Transverse colon (tissue), 4 donors: ENCODE measurements at regions not wholly inside any gene's neighbourhood (a gene's known extent, or its start where the extent isn't known, plus 50 kb on each side); places are given as distances from the start of the nearest gene placed in this dataset.

Source experiments
- DNase-seq: peaks from one replicate; pipeline ENCODE4 v3.0.0-alpha.2; 2019
- H3K27ac ChIP-seq, 4 donors: fragments of 200-600 bp; sonication (generic); 2 replicates each; pipeline ENCODE4 v1.5.1; 2016 to 2018; ENCODE audit warnings: inconsistent platforms in 4 of 4
- H3K27me3 ChIP-seq: fragments of 200-600 bp; sonication (generic); 2 replicates; pipeline ENCODE4 v1.5.1; 2017; ENCODE audit warnings: inconsistent platforms
- H3K36me3 ChIP-seq, 4 donors: fragments of 200-600 bp; sonication (generic); 2 replicates each; pipeline ENCODE4 v1.5.1; 2017 to 2019; ENCODE audit warnings: inconsistent platforms in 4 of 4
- H3K4me1 ChIP-seq, 4 donors: fragments of 200-600 bp; sonication (generic); 2 replicates each; pipeline ENCODE4 v1.5.1; 2017 to 2020; ENCODE audit warnings: inconsistent platforms in 4 of 4
- H3K4me3 ChIP-seq, 4 donors: fragments of 200-600 bp; sonication (generic); 1 replicate in 1 of 4; 2 replicates in 3 of 4; pipeline versions ENCODE4 v1.5.1 to v1.6.1; 2017 to 2019; ENCODE audit warnings: inconsistent platforms in 4 of 4
- H3K9me3 ChIP-seq, 2 donors: fragments of 200-600 bp; sonication (generic); 2 replicates each; pipeline ENCODE4 v1.5.1; 2017 to 2019; ENCODE audit warnings: inconsistent platforms in 2 of 2
- EP300 ChIP-seq: sonication (generic); formaldehyde crosslinking; IDR thresholded peaks from one replicate; pipeline ENCODE4 v1.6.1; 2017; ENCODE audit warnings: antibody characterized with exemption, low read depth
- POLR2A ChIP-seq: fragments of 450-650 bp; IDR thresholded peaks from one replicate; pipeline ENCODE4 v1.6.1; 2016; ENCODE audit warnings: antibody characterized with exemption, mild to moderate bottlenecking, moderate library complexity
- POLR2AphosphoS5 ChIP-seq, 3 donors: sonication (generic); formaldehyde crosslinking; IDR thresholded peaks; one replicate each; pipeline ENCODE4 v1.6.1; 2016; ENCODE audit warnings: antibody characterized with exemption in 3 of 3
- WGBS, 2 donors: methylation state at CpG; one replicate each; pipeline ENCODE4 v1.1.5; 2018; ENCODE audit warnings: low coverage in 1 of 2; 5-methylcytosine and 5-hydroxymethylcytosine counted together
- in situ Hi-C, 4 donors: fragments of 200-750 bp; cut with MboI; loops; one replicate each; pipeline versions ENCODE4 v1.15.0 to v1.15.1; 2017; ENCODE audit warnings: low sequenced_read_pairs in 3 of 4, low pct_ligation_motif_present in 1 of 4, low pct_unique_long_range_greater_than_20kb in 1 of 4
- intact Hi-C: fragments of 100-400 bp; cut with DNase I; formaldehyde crosslinking; loops from one replicate; pipeline ENCODE4 v1.15.1; 2023; ENCODE audit warnings: low total_unique reads
- TF ChIP-seq, protein P1 (sequence below), 5 experiments: fragments of 200-600 bp in 3 of 5; fragments of 450-650 bp in 2 of 5; sonication (generic) in 3 of 5; IDR thresholded peaks; 1 replicate in 2 of 5; 2 replicates in 3 of 5; pipeline ENCODE4 v1.5.1; 2016 to 2017; ENCODE audit warnings: antibody characterized with exemption in 5 of 5, inconsistent platforms in 3 of 5, mild to moderate bottlenecking in 2 of 5, moderate library complexity in 1 of 5

DNA sequence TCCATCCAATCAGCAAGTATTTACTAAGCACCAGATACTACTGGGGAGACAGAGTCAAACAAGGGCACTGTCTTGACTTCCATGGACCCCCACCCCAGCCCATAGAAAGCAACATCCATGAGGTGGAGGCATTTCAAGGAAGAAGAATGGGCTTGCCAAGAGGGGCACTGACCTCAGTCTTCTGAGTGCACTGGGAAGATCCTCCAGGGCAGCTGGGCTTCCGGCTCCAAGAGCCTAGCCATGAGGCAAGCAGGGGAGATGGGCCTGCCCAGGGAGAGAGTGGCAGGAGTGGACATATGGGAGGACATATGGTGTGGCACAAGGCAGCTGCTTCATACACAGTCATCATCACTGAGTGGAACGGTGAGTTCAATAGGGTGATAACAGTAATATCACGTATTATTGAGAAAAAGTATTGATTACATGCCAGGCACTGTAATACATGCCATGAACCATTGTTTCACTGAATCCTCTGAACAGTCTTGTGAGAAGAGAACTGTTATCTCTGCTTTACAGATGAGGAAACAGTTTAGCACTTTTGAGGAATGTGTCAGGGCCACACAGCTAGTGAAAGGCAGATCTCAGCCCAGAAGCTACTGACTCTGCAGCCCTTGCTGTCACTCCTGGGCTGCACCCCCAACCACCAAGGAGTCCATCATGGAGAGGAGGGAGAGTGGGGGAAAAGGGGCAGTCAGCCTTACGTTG is 331.7 kb upstream of the ZMIZ1 start:
- 43 to 79% methylated on average over 1 to 4 of the region's 4 CpGs for WGBS, 2 donors
- TF ChIP-seq POLR2A, result no peak
- TF ChIP-seq POLR2AphosphoS5 (IDR thresholded peaks at IDR 0.05), result no peak
- TF ChIP-seq EP300, result no peak
- TF ChIP-seq, protein P1, sequence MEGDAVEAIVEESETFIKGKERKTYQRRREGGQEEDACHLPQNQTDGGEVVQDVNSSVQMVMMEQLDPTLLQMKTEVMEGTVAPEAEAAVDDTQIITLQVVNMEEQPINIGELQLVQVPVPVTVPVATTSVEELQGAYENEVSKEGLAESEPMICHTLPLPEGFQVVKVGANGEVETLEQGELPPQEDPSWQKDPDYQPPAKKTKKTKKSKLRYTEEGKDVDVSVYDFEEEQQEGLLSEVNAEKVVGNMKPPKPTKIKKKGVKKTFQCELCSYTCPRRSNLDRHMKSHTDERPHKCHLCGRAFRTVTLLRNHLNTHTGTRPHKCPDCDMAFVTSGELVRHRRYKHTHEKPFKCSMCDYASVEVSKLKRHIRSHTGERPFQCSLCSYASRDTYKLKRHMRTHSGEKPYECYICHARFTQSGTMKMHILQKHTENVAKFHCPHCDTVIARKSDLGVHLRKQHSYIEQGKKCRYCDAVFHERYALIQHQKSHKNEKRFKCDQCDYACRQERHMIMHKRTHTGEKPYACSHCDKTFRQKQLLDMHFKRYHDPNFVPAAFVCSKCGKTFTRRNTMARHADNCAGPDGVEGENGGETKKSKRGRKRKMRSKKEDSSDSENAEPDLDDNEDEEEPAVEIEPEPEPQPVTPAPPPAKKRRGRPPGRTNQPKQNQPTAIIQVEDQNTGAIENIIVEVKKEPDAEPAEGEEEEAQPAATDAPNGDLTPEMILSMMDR (IDR thresholded peaks at IDR 0.05), result no peak
- intact Hi-C loops, result no loop called here
- Histone ChIP-seq H3K36me3 (no peaks in the 10 kb centered on the region), H3K27ac (no peak overlapping the region), H3K27me3 (no peaks in the 10 kb centered on the region), H3K4me1 (peaks cover 0 to 10% (median 0%) of the 10 kb centered on the region in 4 donors), H3K4me3 (no peak overlapping the region), H3K9me3 (no peaks in the 10 kb centered on the region)
- no peak for DNase-seq
- in situ Hi-C loops, result no loop called here

DNA sequence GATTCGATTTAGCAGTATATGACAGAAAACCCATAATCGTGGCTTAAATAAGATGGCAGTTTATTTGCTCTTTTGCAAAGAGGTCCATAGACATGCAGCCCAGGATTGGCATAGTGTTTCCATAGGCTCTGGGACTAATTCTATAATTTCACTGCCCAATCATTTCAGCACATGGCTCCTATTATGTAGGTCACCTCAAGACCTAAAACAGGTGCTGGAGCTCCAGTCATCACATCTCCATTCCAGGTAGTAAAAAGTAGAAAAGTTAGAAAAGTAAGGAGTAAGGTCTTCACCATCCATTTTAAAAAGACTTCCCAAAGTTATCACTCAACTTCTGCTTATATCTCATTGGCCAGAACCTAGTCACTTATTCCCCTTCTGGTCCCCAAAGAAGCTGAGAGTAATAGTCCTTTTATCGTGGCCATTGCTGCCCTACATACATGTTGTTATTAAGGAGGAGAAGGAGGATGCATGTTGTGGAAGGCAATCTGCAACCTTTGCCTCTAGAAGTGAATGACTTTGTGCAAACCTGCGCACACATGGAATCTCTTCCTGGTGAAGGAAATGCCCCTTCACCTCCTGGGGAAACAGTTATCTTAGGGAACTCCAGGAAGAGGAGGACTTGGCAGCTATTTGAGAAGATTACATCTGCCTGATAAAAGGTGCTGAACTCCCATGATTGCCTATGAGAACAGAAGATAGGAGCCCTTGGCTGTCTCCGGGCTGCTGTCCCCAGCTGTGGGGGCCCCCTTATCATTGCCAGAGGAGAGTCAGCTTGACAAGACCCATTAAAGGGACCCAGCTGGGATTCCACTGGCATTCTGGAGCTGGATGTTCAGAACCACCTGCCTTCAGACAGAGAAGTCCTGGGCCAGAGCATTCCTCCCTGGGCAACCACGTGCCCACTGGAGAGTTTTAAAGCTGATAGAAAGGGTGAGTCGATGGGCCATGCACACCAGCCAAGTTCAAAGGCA is 330.6 kb upstream of the ZMIZ1 start:
- in situ Hi-C loops, result no loop called here
- no peak overlapping the region for H3K27ac ChIP-seq
- no peaks in the 10 kb centered on the region for H3K9me3 ChIP-seq
- intact Hi-C loops, result no loop called here
- H3K27me3 ChIP-seq, result no peaks in the 10 kb centered on the region
- 80 to 85% methylated on average over 4 to 7 of the region's 7 CpGs for WGBS, 2 donors
- DNase-seq, result no peak
- no peak for TF ChIP-seq EP300
- TF ChIP-seq, protein P1 (IDR thresholded peaks at IDR 0.05), result no peak
- no peak for TF ChIP-seq POLR2AphosphoS5 (IDR thresholded peaks at IDR 0.05)
- TF ChIP-seq POLR2A, result no peak
- H3K36me3 ChIP-seq, result no peaks in the 10 kb centered on the region
- no peak overlapping the region for H3K4me3 ChIP-seq
- H3K4me1 ChIP-seq, result peaks cover 0 to 20% (median 4%) of the 10 kb centered on the region in 4 donors

DNA sequence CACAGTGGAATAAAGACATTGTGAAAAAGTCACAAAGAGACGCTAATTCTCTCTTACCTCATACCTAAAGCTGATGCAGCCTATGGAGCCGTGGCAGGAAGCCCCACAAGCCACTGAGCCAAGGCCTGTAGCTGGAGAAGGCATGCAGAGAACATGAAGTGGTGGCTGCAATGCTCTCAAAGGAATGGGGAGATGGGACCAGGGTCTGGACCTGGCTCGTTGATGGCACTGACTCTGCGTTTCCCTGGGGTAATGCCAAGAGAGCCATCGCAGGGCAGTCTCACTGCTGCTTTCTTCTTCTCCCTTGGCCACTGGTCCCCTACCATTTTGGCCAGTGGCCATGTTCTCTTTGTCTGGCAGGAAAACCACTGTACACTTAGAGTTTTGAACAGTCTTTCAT is 329.9 kb upstream of the ZMIZ1 start:
- no peak for DNase-seq
- TF ChIP-seq POLR2A (no peak), POLR2AphosphoS5 (IDR thresholded peaks at IDR 0.05) (no peak), EP300 (no peak)
- Histone ChIP-seq H3K4me1 (peaks cover 0 to 24% (median 6%) of the 10 kb centered on the region in 4 donors), H3K4me3 (no peak overlapping the region), H3K27ac (no peak overlapping the region), H3K9me3 (no peaks in the 10 kb centered on the region), H3K27me3 (no peaks in the 10 kb centered on the region), H3K36me3 (no peaks in the 10 kb centered on the region)
- WGBS, 2 donors, result 80 to 86% methylated on average over 1 to 5 of the region's 5 CpGs
- intact Hi-C loops, result no loop called here
- in situ Hi-C loops, result no loop called here

GRCh38 chr10:78739444-78740053 is 329.2 kb upstream of the ZMIZ1 start:
- H3K36me3 ChIP-seq, result no peaks in the 10 kb centered on the region
- TF ChIP-seq EP300 (no peak), POLR2A (no peak), POLR2AphosphoS5 (IDR thresholded peaks at IDR 0.05) (no peak)
- TF ChIP-seq, protein P1 (IDR thresholded peaks at IDR 0.05), result no peak
- WGBS, 2 donors, result 96% methylated on average over 4 of the region's 4 CpGs; no CpG with 5 or more reads in 1 of the 2 donors
- intact Hi-C loops (no loop called here), in situ Hi-C loops (no loop called here)
- H3K4me3 ChIP-seq, result no peak overlapping the region
- no peak for DNase-seq
- H3K27ac ChIP-seq, result no peak overlapping the region
- H3K27me3 ChIP-seq, result no peaks in the 10 kb centered on the region
- H3K4me1 ChIP-seq, result peaks cover under 1 to 26% (median 6%) of the 10 kb centered on the region in 4 donors
- no peaks in the 10 kb centered on the region for H3K9me3 ChIP-seq
